Astrocyte (in vitro differentiated cells and primary cell): ENCODE measurements at regions not wholly inside any gene's neighbourhood (a gene's known extent, or its start where the extent isn't known, plus 50 kb on each side); places are given as distances from the start of the nearest gene placed in this dataset.

Experiments
- EZH2 ChIP-seq: IDR thresholded peaks from 2 replicates; pipeline ENCODE4 v1.6.1; 2012; ENCODE audit warnings: mild to moderate bottlenecking, low read length, inconsistent platforms; ENCODE audit not compliant: insufficient read depth
- TF ChIP-seq, protein P1 (sequence below): IDR thresholded peaks from 2 replicates; pipeline ENCODE4 v1.5.1; 2011; ENCODE audit warnings: low read depth, mild to moderate bottlenecking, inconsistent platforms, low read length, moderate library complexity; ENCODE audit not compliant: insufficient read depth

DNA sequence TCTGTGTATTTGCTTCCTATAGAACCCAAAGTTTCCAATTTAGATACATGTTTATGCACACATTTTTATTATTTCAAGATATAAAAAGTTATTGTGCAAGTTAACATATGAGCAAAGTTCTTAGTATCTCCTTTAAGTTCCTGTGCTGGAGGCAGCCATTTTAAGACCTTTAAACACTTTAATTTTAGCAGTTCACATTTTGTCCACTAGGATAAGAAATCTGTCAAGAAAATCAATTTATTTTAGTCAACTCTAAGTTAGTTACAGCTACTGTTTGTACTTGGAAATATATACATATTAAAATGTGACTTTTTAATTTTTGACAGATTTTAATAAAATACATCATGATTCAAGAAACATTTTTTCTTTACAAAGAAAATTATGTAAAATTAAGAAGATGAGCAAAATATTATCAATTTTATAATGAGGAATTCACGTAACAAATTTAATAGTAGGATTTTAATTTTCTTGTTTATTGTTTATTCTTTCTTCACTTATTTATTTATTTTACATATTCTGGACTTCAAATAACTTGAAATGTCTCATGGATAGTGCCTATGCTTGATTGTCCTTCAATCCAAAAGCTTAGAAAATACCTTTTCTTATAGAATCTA is 402.6 kb upstream of the GBE1 start:
- TF ChIP-seq, protein P1, sequence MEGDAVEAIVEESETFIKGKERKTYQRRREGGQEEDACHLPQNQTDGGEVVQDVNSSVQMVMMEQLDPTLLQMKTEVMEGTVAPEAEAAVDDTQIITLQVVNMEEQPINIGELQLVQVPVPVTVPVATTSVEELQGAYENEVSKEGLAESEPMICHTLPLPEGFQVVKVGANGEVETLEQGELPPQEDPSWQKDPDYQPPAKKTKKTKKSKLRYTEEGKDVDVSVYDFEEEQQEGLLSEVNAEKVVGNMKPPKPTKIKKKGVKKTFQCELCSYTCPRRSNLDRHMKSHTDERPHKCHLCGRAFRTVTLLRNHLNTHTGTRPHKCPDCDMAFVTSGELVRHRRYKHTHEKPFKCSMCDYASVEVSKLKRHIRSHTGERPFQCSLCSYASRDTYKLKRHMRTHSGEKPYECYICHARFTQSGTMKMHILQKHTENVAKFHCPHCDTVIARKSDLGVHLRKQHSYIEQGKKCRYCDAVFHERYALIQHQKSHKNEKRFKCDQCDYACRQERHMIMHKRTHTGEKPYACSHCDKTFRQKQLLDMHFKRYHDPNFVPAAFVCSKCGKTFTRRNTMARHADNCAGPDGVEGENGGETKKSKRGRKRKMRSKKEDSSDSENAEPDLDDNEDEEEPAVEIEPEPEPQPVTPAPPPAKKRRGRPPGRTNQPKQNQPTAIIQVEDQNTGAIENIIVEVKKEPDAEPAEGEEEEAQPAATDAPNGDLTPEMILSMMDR = peak; percentile 36
- no peak for TF ChIP-seq EZH2
